ENCODE measurements at regions not wholly inside any gene's neighbourhood (a gene's known extent, or its start where the extent isn't known, plus 50 kb on each side); places are given as distances from the start of the nearest gene placed in this dataset.

DNA sequence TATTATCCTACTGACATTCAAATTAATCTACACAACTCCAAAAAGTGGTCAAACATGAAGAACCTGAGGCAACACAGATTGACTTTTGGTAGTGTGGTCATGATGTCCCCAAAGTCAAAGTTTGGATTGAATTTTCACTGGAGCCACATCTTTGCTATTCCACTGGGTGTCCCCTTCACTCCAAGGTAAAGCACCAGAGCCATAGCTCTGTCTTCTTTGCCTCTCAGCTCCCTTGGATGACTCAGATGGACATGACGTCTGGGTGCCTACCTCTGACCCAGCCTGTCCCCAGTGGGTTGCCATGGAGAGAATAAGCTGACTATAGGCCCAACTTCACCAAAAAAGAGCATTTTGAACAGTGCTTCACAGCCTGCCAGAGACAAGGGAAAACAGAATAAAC lies 57.4 kb upstream of the ARHGAP42 start:
- no peak overlapping the region for H3K4me3 ChIP-seq (ENCODE audit: low read depth in 1 of 3, low read length in 3 of 3)
- H3K36me3 ChIP-seq (ENCODE audit: control insufficient read depth in 3 of 3, insufficient read depth in 2 of 3, low read depth in 1 of 3, low read length in 3 of 3) = no peaks in the 10 kb centered on the region
- no peaks in the 10 kb centered on the region for H3K27me3 ChIP-seq (ENCODE audit: control insufficient read depth in 3 of 3, insufficient read depth in 3 of 3, low read length in 3 of 3)
- no peaks in the 10 kb centered on the region for H3K9me3 ChIP-seq (ENCODE audit: control insufficient read depth in 2 of 2, insufficient read depth in 1 of 2, low read depth in 1 of 2, low read length in 1 of 2)
- no peak for FAIRE-seq
- 56 to 74% (median 59%) methylated on average over 1 of the region's 1 CpG for WGBS, 3 donors
- peaks cover 4 to 19% (median 5%) of the 10 kb centered on the region in 3 donors for H3K4me1 ChIP-seq (ENCODE audit: control insufficient read depth in 3 of 3, insufficient read depth in 2 of 3, low read depth in 1 of 3, low read length in 2 of 3)
- H3K27ac ChIP-seq (ENCODE audit: low read depth in 1 of 3, low read length in 2 of 3) = no peak overlapping the region
- peak in 1 of 2 donors; percentile 6 for DNase-seq

DNA sequence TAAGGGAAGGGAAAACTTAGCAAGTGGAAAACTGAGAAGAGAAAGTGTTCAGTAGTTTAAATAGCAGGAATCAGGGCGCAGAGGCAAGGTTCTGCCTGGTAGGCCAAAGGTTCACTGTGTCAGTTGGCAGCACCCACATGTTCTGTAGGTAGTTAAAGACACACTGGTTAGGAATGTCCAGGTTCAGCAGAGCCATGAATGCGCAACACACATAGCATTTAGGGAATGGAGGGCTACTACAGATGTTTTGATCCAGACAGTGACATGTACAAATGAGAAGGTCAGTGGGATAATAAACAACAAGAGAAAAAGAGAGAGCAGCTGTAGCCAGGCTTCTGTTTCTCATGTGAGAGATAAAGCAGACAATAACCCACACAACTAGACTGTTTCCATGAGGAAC lies 56.2 kb upstream of the ARHGAP42 start:
- no peak for FAIRE-seq

DNA sequence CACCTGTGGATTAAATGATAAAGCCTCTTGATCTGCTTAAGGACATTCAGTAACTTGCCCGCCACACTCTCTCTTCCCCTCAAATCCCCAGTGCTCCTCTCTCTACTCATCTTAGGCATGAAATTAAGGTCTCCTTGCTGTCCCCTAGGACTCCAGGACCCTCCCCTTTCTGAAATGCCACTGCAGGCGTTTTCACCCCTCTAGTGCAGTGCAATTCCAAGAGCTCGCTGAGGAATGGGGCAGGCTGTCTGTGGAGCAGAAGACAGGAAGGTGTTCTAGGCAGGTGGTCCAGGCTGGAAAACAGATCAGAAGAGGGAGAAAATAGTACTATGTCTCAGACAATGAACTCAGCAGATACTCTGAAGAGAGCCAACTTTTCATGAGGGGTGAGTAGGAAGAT lies 55.8 kb upstream of the ARHGAP42 start:
- WGBS, 3 donors = 62 to 75% (median 64%) methylated on average over 3 of the region's 3 CpGs
- Histone ChIP-seq H3K36me3 (ENCODE audit: control insufficient read depth in 3 of 3, insufficient read depth in 2 of 3, low read depth in 1 of 3, low read length in 3 of 3) (no peaks in the 10 kb centered on the region), H3K27ac (ENCODE audit: low read depth in 1 of 3, low read length in 2 of 3) (peak overlapping the region in 2 of 3 donors; percentile 26 to 38), H3K4me3 (ENCODE audit: low read depth in 1 of 3, low read length in 3 of 3) (peak overlapping the region in 1 of 3 donors; percentile 25), H3K9me3 (ENCODE audit: control insufficient read depth in 2 of 2, insufficient read depth in 1 of 2, low read depth in 1 of 2, low read length in 1 of 2) (no peaks in the 10 kb centered on the region), H3K27me3 (ENCODE audit: control insufficient read depth in 3 of 3, insufficient read depth in 3 of 3, low read length in 3 of 3) (no peaks in the 10 kb centered on the region), H3K4me1 (ENCODE audit: control insufficient read depth in 3 of 3, insufficient read depth in 2 of 3, low read depth in 1 of 3, low read length in 2 of 3) (peaks cover 4 to 19% (median 5%) of the 10 kb centered on the region in 3 donors)
- FAIRE-seq (no peak), DNase-seq (no peak)

More for the DNA sequence above, 56.2 kb upstream of the ARHGAP42 start:
- WGBS, 3 donors = 7 to 56% (median 27%) methylated on average over 2 of the region's 2 CpGs
- no peaks in the 10 kb centered on the region for H3K9me3 ChIP-seq (ENCODE audit: control insufficient read depth in 2 of 2, insufficient read depth in 1 of 2, low read depth in 1 of 2, low read length in 1 of 2)
- H3K4me1 ChIP-seq (ENCODE audit: control insufficient read depth in 3 of 3, insufficient read depth in 2 of 3, low read depth in 1 of 3, low read length in 2 of 3) = peaks cover 4 to 19% (median 5%) of the 10 kb centered on the region in 3 donors
- H3K4me3 ChIP-seq (ENCODE audit: low read depth in 1 of 3, low read length in 3 of 3) = no peak overlapping the region
- no peaks in the 10 kb centered on the region for H3K27me3 ChIP-seq (ENCODE audit: control insufficient read depth in 3 of 3, insufficient read depth in 3 of 3, low read length in 3 of 3)
- no peak overlapping the region for H3K27ac ChIP-seq (ENCODE audit: low read depth in 1 of 3, low read length in 2 of 3)
- no peaks in the 10 kb centered on the region for H3K36me3 ChIP-seq (ENCODE audit: control insufficient read depth in 3 of 3, insufficient read depth in 2 of 3, low read depth in 1 of 3, low read length in 3 of 3)
- peak; percentile 48 to 82 for DNase-seq

DNA sequence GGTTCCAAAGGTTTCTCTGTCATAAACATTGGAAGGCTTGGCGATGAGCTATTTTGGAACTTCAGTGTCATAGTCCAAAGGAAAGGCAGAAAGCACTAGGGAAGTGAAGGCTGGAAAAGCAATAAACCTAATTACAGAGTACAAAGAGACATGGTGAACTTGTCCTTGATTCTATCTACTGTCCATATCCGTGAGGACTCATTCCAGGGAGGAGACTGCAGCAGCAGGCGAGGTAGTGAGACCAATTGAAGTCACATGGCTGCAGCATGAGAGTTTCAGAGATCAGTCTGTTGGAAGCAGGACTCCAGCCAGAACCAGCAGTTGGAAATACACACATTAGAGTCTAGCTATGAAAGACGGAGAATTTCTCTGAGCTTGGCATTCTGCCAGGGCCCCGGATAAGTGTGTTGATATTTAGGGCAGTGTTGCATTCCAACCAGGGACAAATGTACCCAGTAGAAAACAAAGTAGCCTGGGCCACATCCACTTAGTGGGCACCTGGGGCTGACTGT lies 54.1 kb upstream of the ARHGAP42 start:
- no peak for FAIRE-seq

DNA sequence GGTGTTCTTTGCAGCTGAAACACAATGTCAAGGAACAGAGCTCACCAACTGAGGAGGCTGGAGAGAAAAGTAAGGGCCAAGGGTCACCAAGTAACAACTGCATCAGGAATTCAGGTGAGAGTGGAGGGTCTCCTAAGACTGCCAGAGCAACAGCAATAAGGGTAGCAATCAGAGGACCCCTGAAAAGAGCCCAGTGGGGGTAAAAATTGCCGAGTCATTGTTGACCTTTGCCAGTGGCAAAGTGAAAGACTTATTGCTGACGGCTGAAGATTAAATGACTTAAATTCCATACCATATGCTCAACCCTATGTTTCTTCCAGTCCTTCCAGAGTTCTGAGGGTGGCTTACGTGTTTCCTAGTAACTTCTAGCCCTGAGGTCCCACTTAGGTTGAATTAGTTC lies 51.9 kb upstream of the ARHGAP42 start:
- Histone ChIP-seq H3K36me3 (ENCODE audit: control insufficient read depth in 3 of 3, insufficient read depth in 2 of 3, low read depth in 1 of 3, low read length in 3 of 3) (no peaks in the 10 kb centered on the region), H3K27ac (ENCODE audit: low read depth in 1 of 3, low read length in 2 of 3) (no peak overlapping the region), H3K9me3 (ENCODE audit: control insufficient read depth in 2 of 2, insufficient read depth in 1 of 2, low read depth in 1 of 2, low read length in 1 of 2) (no peaks in the 10 kb centered on the region), H3K4me1 (ENCODE audit: control insufficient read depth in 3 of 3, insufficient read depth in 2 of 3, low read depth in 1 of 3, low read length in 2 of 3) (peaks cover 4 to 23% (median 5%) of the 10 kb centered on the region in 3 donors), H3K27me3 (ENCODE audit: control insufficient read depth in 3 of 3, insufficient read depth in 3 of 3, low read length in 3 of 3) (no peaks in the 10 kb centered on the region), H3K4me3 (ENCODE audit: low read depth in 1 of 3, low read length in 3 of 3) (no peak overlapping the region)
- no peak for DNase-seq
- WGBS, 3 donors = 65 to 78% (median 72%) methylated on average over 3 of the region's 3 CpGs
- no peak for FAIRE-seq

More for the DNA sequence above, 54.1 kb upstream of the ARHGAP42 start:
- no peak overlapping the region for H3K4me3 ChIP-seq (ENCODE audit: low read depth in 1 of 3, low read length in 3 of 3)
- peak; percentile 81 to 92 for DNase-seq
- 10 to 26% (median 20%) methylated on average over 5 of the region's 5 CpGs for WGBS, 3 donors
- no peaks in the 10 kb centered on the region for H3K36me3 ChIP-seq (ENCODE audit: control insufficient read depth in 3 of 3, insufficient read depth in 2 of 3, low read depth in 1 of 3, low read length in 3 of 3)
- no peaks in the 10 kb centered on the region for H3K27me3 ChIP-seq (ENCODE audit: control insufficient read depth in 3 of 3, insufficient read depth in 3 of 3, low read length in 3 of 3)
- H3K4me1 ChIP-seq (ENCODE audit: control insufficient read depth in 3 of 3, insufficient read depth in 2 of 3, low read depth in 1 of 3, low read length in 2 of 3) = peaks cover 4 to 19% (median 5%) of the 10 kb centered on the region in 3 donors
- H3K9me3 ChIP-seq (ENCODE audit: control insufficient read depth in 2 of 2, insufficient read depth in 1 of 2, low read depth in 1 of 2, low read length in 1 of 2) = no peaks in the 10 kb centered on the region
- peak overlapping the region; percentile 24 to 44 (median 42) for H3K27ac ChIP-seq (ENCODE audit: low read depth in 1 of 3, low read length in 2 of 3)

DNA sequence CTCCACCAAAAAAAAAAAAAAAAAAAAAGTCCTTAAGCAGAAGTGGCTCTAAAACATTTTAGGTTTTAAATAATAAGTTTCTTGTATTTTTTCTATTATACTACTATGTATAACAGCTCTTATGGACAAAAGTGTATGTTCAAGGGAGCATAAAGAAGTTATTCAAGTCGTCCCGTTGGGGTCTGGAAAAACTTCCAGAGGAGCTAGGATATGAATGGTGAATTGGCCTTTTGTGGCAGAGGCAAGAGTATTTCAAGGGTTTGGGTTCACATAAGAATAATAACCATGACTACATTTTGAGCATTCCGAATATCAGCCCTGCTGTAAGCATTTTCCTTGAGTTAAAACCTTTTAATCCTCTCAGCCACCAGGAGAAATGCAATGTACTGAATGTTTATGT lies 50.6 kb upstream of the ARHGAP42 start:
- H3K4me1 ChIP-seq (ENCODE audit: control insufficient read depth in 3 of 3, insufficient read depth in 2 of 3, low read depth in 1 of 3, low read length in 2 of 3) = peaks cover 0 to 17% (median 3%) of the 10 kb centered on the region in 3 donors
- H3K27me3 ChIP-seq (ENCODE audit: control insufficient read depth in 3 of 3, insufficient read depth in 3 of 3, low read length in 3 of 3) = no peaks in the 10 kb centered on the region
- WGBS, 3 donors = 91 to 98% (median 97%) methylated on average over 3 of the region's 3 CpGs
- H3K4me3 ChIP-seq (ENCODE audit: low read depth in 1 of 3, low read length in 3 of 3) = no peak overlapping the region
- no peaks in the 10 kb centered on the region for H3K36me3 ChIP-seq (ENCODE audit: control insufficient read depth in 3 of 3, insufficient read depth in 2 of 3, low read depth in 1 of 3, low read length in 3 of 3)
- no peak overlapping the region for H3K27ac ChIP-seq (ENCODE audit: low read depth in 1 of 3, low read length in 2 of 3)
- DNase-seq (no peak), FAIRE-seq (no peak)
- no peaks in the 10 kb centered on the region for H3K9me3 ChIP-seq (ENCODE audit: control insufficient read depth in 2 of 2, insufficient read depth in 1 of 2, low read depth in 1 of 2, low read length in 1 of 2)

Data from small intestine (tissue), 7 donors.